ENCODE measurements at regions not wholly inside any gene's neighbourhood (a gene's known extent, or its start where the extent isn't known, plus 50 kb on each side); places are given as distances from the start of the nearest gene placed in this dataset.
"Not testable (repeated sequence)": the region's sequence is repeated elsewhere in the genome, so short reads cannot be mapped to it uniquely, and the experiment has no call there.

GRCh38 chr7:51451751-51452476 is 135.3 kb upstream of the COBL start:
- DNase-seq (ENCODE audit: low spot score), result no peak

- no peak for DNase-seq (ENCODE audit: low spot score)
These were observed 133.9 kb upstream of the COBL start for GRCh38 chr7:51450541-51450940.

GRCh38 chr7:51446785-51447184 is 130.2 kb upstream of the COBL start:
- no peak for DNase-seq (ENCODE audit: low spot score)

GRCh38 chr7:51446356-51446755 is 129.7 kb upstream of the COBL start:
- DNase-seq (ENCODE audit: low spot score), result no peak

- DNase-seq (ENCODE audit: low spot score), result no peak
These were observed 128.3 kb upstream of the COBL start for GRCh38 chr7:51444936-51445335.

- peak; percentile 30 for DNase-seq (ENCODE audit: low spot score)
These were observed 114.0 kb upstream of the COBL start for GRCh38 chr7:51430480-51431086.

- DNase-seq (ENCODE audit: low spot score), result no peak
These were observed 111.7 kb upstream of the COBL start for GRCh38 chr7:51428217-51428887.

GRCh38 chr7:51426163-51426562 is 109.6 kb upstream of the COBL start:
- no peak for DNase-seq (ENCODE audit: low spot score)

GRCh38 chr7:51409934-51410333 is 93.3 kb upstream of the COBL start:
- DNase-seq (ENCODE audit: low spot score), result not testable (repeated sequence)

GRCh38 chr7:51397608-51398007 is 81.0 kb upstream of the COBL start:
- not testable (repeated sequence) for DNase-seq (ENCODE audit: low spot score)

GRCh38 chr7:51393003-51393402 is 76.4 kb upstream of the COBL start:
- DNase-seq (ENCODE audit: low spot score), result not testable (repeated sequence)

- DNase-seq (ENCODE audit: low spot score), result not testable (repeated sequence)
These were observed 73.3 kb upstream of the COBL start for GRCh38 chr7:51389952-51390351.

- not testable (repeated sequence) for DNase-seq (ENCODE audit: low spot score)
These were observed 72.7 kb upstream of the COBL start for GRCh38 chr7:51389216-51389812.

- DNase-seq (ENCODE audit: low spot score), result not testable (repeated sequence)
These were observed 71.6 kb upstream of the COBL start for GRCh38 chr7:51388241-51388640.

- DNase-seq (ENCODE audit: low spot score), result not testable (repeated sequence)
These were observed 70.4 kb upstream of the COBL start for GRCh38 chr7:51386806-51387568.

- not testable (repeated sequence) for DNase-seq (ENCODE audit: low spot score)
These were observed 69.6 kb upstream of the COBL start for GRCh38 chr7:51386184-51386583.

- not testable (repeated sequence) for DNase-seq (ENCODE audit: low spot score)
These were observed 65.6 kb upstream of the COBL start for GRCh38 chr7:51382243-51382642.

GRCh38 chr7:51376420-51377092 is 59.9 kb upstream of the COBL start:
- DNase-seq (ENCODE audit: low spot score), result no peak

- DNase-seq (ENCODE audit: low spot score), result no peak
These were observed 58.3 kb upstream of the COBL start for GRCh38 chr7:51374936-51375335.

GRCh38 chr7:51373607-51374006 is 57.0 kb upstream of the COBL start:
- not testable (repeated sequence) for DNase-seq (ENCODE audit: low spot score)

- DNase-seq (ENCODE audit: low spot score), result no peak
These were observed 53.1 kb upstream of the COBL start for GRCh38 chr7:51369746-51370145.

Data from CD4-positive, alpha-beta T cell treated with Interleukin-15 for 4 hours (primary cell).